GM12864 (cell line): ENCODE measurements at regions not wholly inside any gene's neighbourhood (a gene's known extent, or its start where the extent isn't known, plus 50 kb on each side); places are given as distances from the start of the nearest gene placed in this dataset.

Experiments
- DNase-seq: peaks from one replicate; pipeline ENCODE4 v3.0.0-alpha.2; 2011; ENCODE audit warnings: low read depth
- H3K4me3 ChIP-seq: 2 replicates; pipeline ENCODE4 v1.5.1; 2011; ENCODE audit warnings: mild to moderate bottlenecking, low read depth, low read length, control low read depth
- CTCF ChIP-seq: IDR thresholded peaks from 2 replicates; pipeline ENCODE4 v1.5.1; 2011; ENCODE audit warnings: low read depth, mild to moderate bottlenecking, moderate library complexity, low read length, control low read depth, inconsistent platforms; ENCODE audit errors: missing control alignments

- no peak for TF ChIP-seq CTCF
- no peak for DNase-seq
- H3K4me3 ChIP-seq = no peak overlapping the region
These were observed 979.1 kb downstream of the MCTP2 start for GRCh38 chr15:95210436-95210981.

GRCh38 chr15:95215017-95215416 lies 983.7 kb downstream of the MCTP2 start:
- no peak overlapping the region for H3K4me3 ChIP-seq
- DNase-seq = no peak
- no peak for TF ChIP-seq CTCF

GRCh38 chr15:95226835-95227234 lies 995.5 kb downstream of the MCTP2 start:
- no peak overlapping the region for H3K4me3 ChIP-seq
- DNase-seq = no peak
- no peak for TF ChIP-seq CTCF

- H3K4me3 ChIP-seq = no peak overlapping the region
- TF ChIP-seq CTCF = no peak
- DNase-seq = no peak
These were observed 995.9 kb downstream of the MCTP2 start for GRCh38 chr15:95227235-95227634.

- H3K4me3 ChIP-seq = no peak overlapping the region
- no peak for DNase-seq
- no peak for TF ChIP-seq CTCF
These were observed 997.6 kb downstream of the MCTP2 start for GRCh38 chr15:95228856-95229555.

- DNase-seq = no peak
- no peak for TF ChIP-seq CTCF
These were observed 1003.7 kb downstream of the MCTP2 start for GRCh38 chr15:95235033-95235432.

More at GRCh38 chr15:95235033-95235432, 1003.7 kb downstream of the MCTP2 start:
- no peak overlapping the region for H3K4me3 ChIP-seq
